KMS-11 (cell line): ENCODE measurements at regions not wholly inside any gene's neighbourhood (a gene's known extent, or its start where the extent isn't known, plus 50 kb on each side); places are given as distances from the start of the nearest gene placed in this dataset.

Source experiments
- H2AFZ ChIP-seq: fragments of 200-600 bp; sonication (generic); 2 replicates; pipeline ENCODE4 v1.6.1; 2016; ENCODE audit warnings: antibody characterized with exemption, mixed run types, low read depth
- H3K27ac ChIP-seq: fragments of 200-600 bp; sonication (generic); 2 replicates; pipeline ENCODE4 v1.6.1; 2016; ENCODE audit warnings: mild to moderate bottlenecking, mixed run types
- H3K27me3 ChIP-seq: fragments of 200-600 bp; sonication (generic); 2 replicates; pipeline ENCODE4 v1.6.1; 2017; ENCODE audit warnings: mild to moderate bottlenecking, low read depth, mixed run types, moderate library complexity; ENCODE audit not compliant: insufficient read depth
- H3K36me3 ChIP-seq: fragments of 200-600 bp; sonication (generic); 2 replicates; pipeline ENCODE4 v1.6.1; 2017; ENCODE audit warnings: mild to moderate bottlenecking, mixed run types; ENCODE audit not compliant: insufficient read depth
- H3K4me1 ChIP-seq: fragments of 200-600 bp; sonication (generic); 2 replicates; pipeline ENCODE4 v1.6.1; 2016; ENCODE audit warnings: mild to moderate bottlenecking, low read depth, mixed run types; ENCODE audit not compliant: poor library complexity, severe bottlenecking
- H3K4me2 ChIP-seq: fragments of 200-600 bp; sonication (generic); 2 replicates; pipeline ENCODE4 v1.7.0; 2016; ENCODE audit warnings: mild to moderate bottlenecking, mixed run types
- H3K4me3 ChIP-seq: fragments of 200-600 bp; sonication (generic); IDR thresholded peaks from 2 replicates; pipeline ENCODE4 v1.6.1; 2017; ENCODE audit warnings: low read depth, low read length, mixed read lengths; ENCODE audit not compliant: insufficient read depth
- H3K79me2 ChIP-seq: fragments of 200-600 bp; sonication (generic); 2 replicates; pipeline ENCODE4 v1.6.1; 2016; ENCODE audit warnings: low read depth, mixed run types; ENCODE audit not compliant: insufficient read depth
- H3K9ac ChIP-seq: fragments of 200-600 bp; sonication (generic); 2 replicates; pipeline ENCODE4 v1.6.1; 2016; ENCODE audit warnings: mild to moderate bottlenecking, mixed run types
- H4K20me1 ChIP-seq: fragments of 200-600 bp; sonication (generic); 2 replicates; pipeline ENCODE4 v1.6.1; 2016; ENCODE audit warnings: mild to moderate bottlenecking, mixed run types; ENCODE audit not compliant: insufficient read depth
- TF ChIP-seq, protein P1 (sequence below): fragments of 200-600 bp; sonication (generic); conservative IDR thresholded peaks from 2 replicates; pipeline ENCODE4 v1.6.1; 2017; ENCODE audit warnings: low read depth, mild to moderate bottlenecking, antibody characterized with exemption, low read length, moderate library complexity, mixed read lengths

DNA sequence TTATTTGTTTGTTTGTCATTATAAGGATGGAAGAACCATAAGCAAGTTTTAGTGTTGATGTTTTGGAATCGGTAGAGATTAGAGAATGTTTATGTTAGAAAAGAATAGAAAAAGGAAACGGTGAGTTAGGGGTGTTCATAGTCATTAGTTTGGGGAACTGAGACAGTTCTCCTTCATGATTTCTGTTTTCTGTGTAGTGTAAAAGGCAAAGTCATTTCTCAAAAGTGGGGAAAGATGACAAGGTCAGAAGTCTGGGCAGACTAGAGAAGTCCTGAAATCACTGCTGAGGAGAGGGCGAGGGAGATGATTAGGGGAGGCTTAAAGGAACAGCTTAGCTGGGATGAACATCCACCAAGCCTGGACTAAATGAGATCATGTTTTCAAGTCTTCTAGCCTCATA, 498.9 kb downstream of the TTLL7 start:
- Histone ChIP-seq H3K36me3 (no peaks in the 10 kb centered on the region), H3K79me2 (no peaks in the 10 kb centered on the region), H3K9ac (no peak overlapping the region), H3K27ac (no peak overlapping the region), H3K4me3 (no peak overlapping the region), H3K4me2 (no peak overlapping the region), H3K27me3 (no peaks in the 10 kb centered on the region), H3K4me1 (no peaks in the 10 kb centered on the region), H2AFZ (no peak overlapping the region), H4K20me1 (no peaks in the 10 kb centered on the region)
- TF ChIP-seq, protein P1, sequence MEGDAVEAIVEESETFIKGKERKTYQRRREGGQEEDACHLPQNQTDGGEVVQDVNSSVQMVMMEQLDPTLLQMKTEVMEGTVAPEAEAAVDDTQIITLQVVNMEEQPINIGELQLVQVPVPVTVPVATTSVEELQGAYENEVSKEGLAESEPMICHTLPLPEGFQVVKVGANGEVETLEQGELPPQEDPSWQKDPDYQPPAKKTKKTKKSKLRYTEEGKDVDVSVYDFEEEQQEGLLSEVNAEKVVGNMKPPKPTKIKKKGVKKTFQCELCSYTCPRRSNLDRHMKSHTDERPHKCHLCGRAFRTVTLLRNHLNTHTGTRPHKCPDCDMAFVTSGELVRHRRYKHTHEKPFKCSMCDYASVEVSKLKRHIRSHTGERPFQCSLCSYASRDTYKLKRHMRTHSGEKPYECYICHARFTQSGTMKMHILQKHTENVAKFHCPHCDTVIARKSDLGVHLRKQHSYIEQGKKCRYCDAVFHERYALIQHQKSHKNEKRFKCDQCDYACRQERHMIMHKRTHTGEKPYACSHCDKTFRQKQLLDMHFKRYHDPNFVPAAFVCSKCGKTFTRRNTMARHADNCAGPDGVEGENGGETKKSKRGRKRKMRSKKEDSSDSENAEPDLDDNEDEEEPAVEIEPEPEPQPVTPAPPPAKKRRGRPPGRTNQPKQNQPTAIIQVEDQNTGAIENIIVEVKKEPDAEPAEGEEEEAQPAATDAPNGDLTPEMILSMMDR, result no peak

DNA sequence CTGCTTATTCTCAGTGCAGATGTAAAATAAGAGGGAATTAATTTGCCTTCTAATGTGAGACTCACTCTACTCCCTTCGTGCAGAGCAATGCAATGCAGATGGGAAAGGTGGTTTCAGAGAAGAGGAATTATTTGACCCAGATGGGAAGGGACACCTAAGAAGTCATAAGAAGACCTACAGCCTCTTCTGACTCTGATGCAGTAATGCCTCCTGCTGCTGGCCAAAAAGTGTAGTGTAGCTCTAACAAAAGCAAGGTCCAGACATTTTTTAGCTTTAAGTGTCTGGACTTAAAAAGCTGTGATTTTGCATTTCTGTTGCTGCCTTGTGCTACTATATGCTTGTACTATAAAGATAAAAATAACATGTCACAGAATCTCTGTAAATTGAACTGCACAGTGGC, 501.4 kb downstream of the TTLL7 start:
- Histone ChIP-seq H3K27ac (no peak overlapping the region), H3K36me3 (no peaks in the 10 kb centered on the region), H4K20me1 (no peaks in the 10 kb centered on the region), H3K4me2 (no peak overlapping the region), H3K27me3 (no peaks in the 10 kb centered on the region), H3K4me1 (no peaks in the 10 kb centered on the region), H3K4me3 (no peak overlapping the region), H3K79me2 (no peaks in the 10 kb centered on the region), H2AFZ (no peak overlapping the region), H3K9ac (no peak overlapping the region)
- TF ChIP-seq, protein P1, result no peak

DNA sequence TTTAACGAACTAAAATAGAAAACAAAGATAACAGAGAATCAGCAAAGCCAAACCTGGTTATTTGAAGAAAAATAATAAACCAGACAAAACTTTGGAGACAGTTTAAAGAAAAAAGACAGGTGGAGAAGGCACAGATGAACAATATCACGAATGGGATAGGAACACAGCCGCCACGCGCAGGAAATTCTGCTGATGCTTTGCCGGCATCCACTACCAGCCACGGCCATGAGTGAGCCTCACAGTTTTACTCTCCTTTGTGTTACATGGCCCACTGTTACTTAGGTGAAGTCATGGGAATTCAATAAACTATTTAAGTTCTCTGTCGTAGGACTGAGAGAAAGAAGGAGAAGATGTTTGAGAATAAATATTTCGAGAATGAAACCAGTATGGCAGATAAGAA, 503.4 kb downstream of the TTLL7 start:
- Histone ChIP-seq H3K4me1 (no peaks in the 10 kb centered on the region), H3K27ac (no peak overlapping the region), H3K79me2 (no peaks in the 10 kb centered on the region), H3K9ac (no peak overlapping the region), H2AFZ (no peak overlapping the region), H3K4me3 (no peak overlapping the region), H3K27me3 (no peaks in the 10 kb centered on the region), H3K4me2 (no peak overlapping the region), H4K20me1 (no peaks in the 10 kb centered on the region), H3K36me3 (no peaks in the 10 kb centered on the region)
- TF ChIP-seq, protein P1, result no peak

- TF ChIP-seq, protein P1, result no peak
- Histone ChIP-seq H3K4me1 (no peaks in the 10 kb centered on the region), H4K20me1 (no peaks in the 10 kb centered on the region), H3K9ac (no peak overlapping the region), H3K36me3 (no peaks in the 10 kb centered on the region), H3K4me3 (no peak overlapping the region), H3K27ac (no peak overlapping the region), H2AFZ (no peak overlapping the region), H3K4me2 (no peak overlapping the region), H3K79me2 (no peaks in the 10 kb centered on the region), H3K27me3 (no peaks in the 10 kb centered on the region)
Observed at GRCh38 chr1:83493633-83494032, 505.3 kb downstream of the TTLL7 start.

DNA sequence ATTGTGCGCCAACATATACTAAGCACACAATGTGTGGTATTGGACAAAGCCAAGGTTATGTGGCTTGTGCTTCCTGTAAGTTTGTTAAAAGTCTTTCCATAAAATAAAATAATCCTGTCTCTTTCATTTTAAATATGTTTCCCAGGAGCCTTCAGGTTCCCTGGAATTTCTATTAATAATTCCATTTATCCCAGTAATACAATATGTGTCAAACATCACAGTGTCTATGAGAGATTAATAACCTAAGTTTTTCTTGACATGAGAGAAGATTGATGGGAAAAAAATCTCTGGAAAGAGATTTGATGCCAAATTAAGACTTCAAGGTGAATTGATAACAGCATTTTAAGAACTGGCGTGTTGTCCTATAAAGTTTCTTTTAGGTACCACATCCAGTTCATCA, 507.0 kb downstream of the TTLL7 start:
- Histone ChIP-seq H3K4me1 (no peaks in the 10 kb centered on the region), H3K9ac (no peak overlapping the region), H3K79me2 (no peaks in the 10 kb centered on the region), H3K27me3 (no peaks in the 10 kb centered on the region), H3K4me3 (no peak overlapping the region), H3K36me3 (no peaks in the 10 kb centered on the region), H2AFZ (no peak overlapping the region), H4K20me1 (no peaks in the 10 kb centered on the region), H3K4me2 (no peak overlapping the region), H3K27ac (no peak overlapping the region)
- TF ChIP-seq, protein P1, result no peak
